Dedifferentiated amniotic fluid mesenchymal stem cell (primary cell): ENCODE measurements at regions not wholly inside any gene's neighbourhood (a gene's known extent, or its start where the extent isn't known, plus 50 kb on each side); places are given as distances from the start of the nearest gene placed in this dataset.
"Not testable (repeated sequence)": the region's sequence is repeated elsewhere in the genome, so short reads cannot be mapped to it uniquely, and the experiment has no call there.

ENCODE experiments used
- DNase-seq: peaks from one replicate; pipeline ENCODE4 v3.0.0-alpha.2; 2016; ENCODE audit errors: extremely low spot score

GRCh38 chr14:39681782-39682399 is 249.7 kb upstream of the FBXO33 start:
- no peak for DNase-seq

GRCh38 chr14:39680777-39681176 is 248.5 kb upstream of the FBXO33 start:
- no peak for DNase-seq

GRCh38 chr14:39673734-39674133 is 241.5 kb upstream of the FBXO33 start:
- DNase-seq, result no peak

- no peak for DNase-seq
Observed at GRCh38 chr14:39673270-39673711, 241.1 kb upstream of the FBXO33 start.

- DNase-seq, result no peak
Observed at GRCh38 chr14:39668449-39668848, 236.2 kb upstream of the FBXO33 start.

GRCh38 chr14:39666386-39666785 is 234.2 kb upstream of the FBXO33 start:
- DNase-seq, result no peak

GRCh38 chr14:39665075-39665475 is 232.8 kb upstream of the FBXO33 start:
- no peak for DNase-seq

GRCh38 chr14:39664646-39665045 is 232.4 kb upstream of the FBXO33 start:
- DNase-seq, result no peak

GRCh38 chr14:39641224-39641623 is 209.0 kb upstream of the FBXO33 start:
- no peak for DNase-seq

GRCh38 chr14:39639009-39639408 is 206.8 kb upstream of the FBXO33 start:
- DNase-seq, result not testable (repeated sequence)

GRCh38 chr14:39628087-39628486 is 195.9 kb upstream of the FBXO33 start:
- DNase-seq, result no peak

GRCh38 chr14:39626589-39627576 is 194.7 kb upstream of the FBXO33 start:
- DNase-seq, result no peak

- DNase-seq, result no peak
Observed at GRCh38 chr14:39621678-39622077, 189.4 kb upstream of the FBXO33 start.

- DNase-seq, result no peak
Observed at GRCh38 chr14:39621223-39621622, 189.0 kb upstream of the FBXO33 start.

- no peak for DNase-seq
Observed at GRCh38 chr14:39617537-39617936, 185.3 kb upstream of the FBXO33 start.

- no peak for DNase-seq
Observed at GRCh38 chr14:39615352-39615751, 183.1 kb upstream of the FBXO33 start.

- no peak for DNase-seq
Observed at GRCh38 chr14:39614297-39614923, 182.2 kb upstream of the FBXO33 start.

- no peak for DNase-seq
Observed at GRCh38 chr14:39609119-39609518, 176.9 kb upstream of the FBXO33 start.

GRCh38 chr14:39607978-39608377 is 175.7 kb upstream of the FBXO33 start:
- DNase-seq, result no peak

GRCh38 chr14:39603942-39604341 is 171.7 kb upstream of the FBXO33 start:
- DNase-seq, result no peak

GRCh38 chr14:39593377-39593776 is 161.1 kb upstream of the FBXO33 start:
- no peak for DNase-seq

- no peak for DNase-seq
Observed at GRCh38 chr14:39592116-39592789, 160.0 kb upstream of the FBXO33 start.
